A673 (cell line): ENCODE measurements at regions not wholly inside any gene's neighbourhood (a gene's known extent, or its start where the extent isn't known, plus 50 kb on each side); places are given as distances from the start of the nearest gene placed in this dataset.

Source experiments
- EZH2 ChIP-seq: fragments of 200-600 bp; sonication (generic); IDR thresholded peaks from 2 replicates; pipeline ENCODE4 v1.6.1; 2017; ENCODE audit warnings: borderline replicate concordance, low read depth, mild to moderate bottlenecking, mixed read lengths, antibody characterized with exemption, low read length; ENCODE audit not compliant: poor library complexity, severe bottlenecking
- TF ChIP-seq, protein P1 (sequence below): fragments of 300-800, 200-600 bp; sonication (generic); conservative IDR thresholded peaks from 2 replicates; pipeline ENCODE4 v1.5.1; 2017; ENCODE audit warnings: low read depth, mild to moderate bottlenecking, antibody characterized with exemption, low read length, moderate library complexity, mixed read lengths

DNA sequence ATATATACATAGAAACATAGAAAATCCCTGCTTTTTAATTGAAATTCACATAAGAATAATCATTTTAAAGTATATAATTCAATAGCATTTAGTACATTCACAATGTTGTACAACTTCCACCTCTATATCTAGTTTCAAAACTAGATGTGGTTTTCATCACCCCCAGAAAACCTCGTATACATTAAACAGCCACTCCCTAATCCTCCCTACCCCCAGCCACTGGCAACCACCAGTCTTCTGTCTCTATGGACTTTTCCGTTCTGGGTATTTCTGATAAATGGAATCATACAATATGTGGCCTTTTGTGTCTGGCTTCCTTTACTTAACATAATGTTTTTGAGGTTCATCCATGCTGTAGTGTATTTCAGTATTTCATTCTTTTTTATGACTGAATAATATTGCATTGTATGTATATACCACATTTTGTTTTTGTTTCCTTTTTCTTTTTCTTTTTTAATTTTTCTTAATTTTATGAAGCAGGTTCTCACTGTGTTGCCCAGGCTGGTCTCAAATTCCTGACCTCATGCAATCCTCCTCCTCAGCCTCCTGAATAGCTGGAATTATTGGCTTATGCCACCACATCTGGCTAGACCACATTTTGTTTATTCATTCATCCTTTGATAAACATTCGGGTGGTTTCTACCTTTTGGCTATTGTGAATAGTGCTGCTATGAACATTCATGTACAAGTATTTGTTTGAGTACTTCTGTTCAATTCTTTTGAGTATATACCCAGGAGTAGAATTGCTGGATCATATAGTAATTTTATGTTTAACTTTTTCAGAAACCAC, 50.6 kb upstream of the RNF152 start:
- TF ChIP-seq, protein P1, sequence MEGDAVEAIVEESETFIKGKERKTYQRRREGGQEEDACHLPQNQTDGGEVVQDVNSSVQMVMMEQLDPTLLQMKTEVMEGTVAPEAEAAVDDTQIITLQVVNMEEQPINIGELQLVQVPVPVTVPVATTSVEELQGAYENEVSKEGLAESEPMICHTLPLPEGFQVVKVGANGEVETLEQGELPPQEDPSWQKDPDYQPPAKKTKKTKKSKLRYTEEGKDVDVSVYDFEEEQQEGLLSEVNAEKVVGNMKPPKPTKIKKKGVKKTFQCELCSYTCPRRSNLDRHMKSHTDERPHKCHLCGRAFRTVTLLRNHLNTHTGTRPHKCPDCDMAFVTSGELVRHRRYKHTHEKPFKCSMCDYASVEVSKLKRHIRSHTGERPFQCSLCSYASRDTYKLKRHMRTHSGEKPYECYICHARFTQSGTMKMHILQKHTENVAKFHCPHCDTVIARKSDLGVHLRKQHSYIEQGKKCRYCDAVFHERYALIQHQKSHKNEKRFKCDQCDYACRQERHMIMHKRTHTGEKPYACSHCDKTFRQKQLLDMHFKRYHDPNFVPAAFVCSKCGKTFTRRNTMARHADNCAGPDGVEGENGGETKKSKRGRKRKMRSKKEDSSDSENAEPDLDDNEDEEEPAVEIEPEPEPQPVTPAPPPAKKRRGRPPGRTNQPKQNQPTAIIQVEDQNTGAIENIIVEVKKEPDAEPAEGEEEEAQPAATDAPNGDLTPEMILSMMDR = no peak
- no peak for TF ChIP-seq EZH2
